Vagina (tissue), 2 donors: ENCODE measurements at regions not wholly inside any gene's neighbourhood (a gene's known extent, or its start where the extent isn't known, plus 50 kb on each side); places are given as distances from the start of the nearest gene placed in this dataset.

ENCODE experiments used
- CTCF ChIP-seq, 3 experiments: fragments of 450-650 bp in 2 of 3; fragments of 200-600 bp in 1 of 3; sonication (generic) in 1 of 3; IDR thresholded peaks; one replicate each; pipeline ENCODE4 v1.5.1; 2017 to 2019; ENCODE audit warnings: antibody characterized with exemption in 3 of 3, mild to moderate bottlenecking in 2 of 3, moderate library complexity in 2 of 3
- POLR2AphosphoS5 ChIP-seq, 2 donors: sonication (generic); formaldehyde crosslinking; IDR thresholded peaks; one replicate each; pipeline ENCODE4 v1.9.0; 2017; ENCODE audit warnings: antibody characterized with exemption in 2 of 2, mild to moderate bottlenecking in 2 of 2, low read depth in 1 of 2; ENCODE audit not compliant: insufficient read depth in 1 of 2

GRCh38 chr2:116761864-116762263 lies 1052.6 kb upstream of the DDX18 start:
- TF ChIP-seq CTCF (IDR thresholded peaks at IDR 0.05) (no peak), POLR2AphosphoS5 (IDR thresholded peaks at IDR 0.05; ENCODE audit: insufficient read depth in 1 of 2, low read depth in 1 of 2) (no peak)
